HG03439 (cell line): ENCODE measurements at regions not wholly inside any gene's neighbourhood (a gene's known extent, or its start where the extent isn't known, plus 50 kb on each side); places are given as distances from the start of the nearest gene placed in this dataset.

ENCODE experiments used
- ATAC-seq: cut with Tn5 transposase; IDR thresholded peaks from one replicate; pipeline ENCODE4 v1.9.1; 2021; ENCODE audit warnings: mild to moderate bottlenecking, moderate library complexity; ENCODE audit not compliant: unreplicated experiment

GRCh38 chr2:20132990-20133535 lies 81.6 kb upstream of the LAPTM4A start:
- ATAC-seq = no peak

GRCh38 chr2:20130821-20131645 lies 79.6 kb upstream of the LAPTM4A start:
- no peak for ATAC-seq

DNA sequence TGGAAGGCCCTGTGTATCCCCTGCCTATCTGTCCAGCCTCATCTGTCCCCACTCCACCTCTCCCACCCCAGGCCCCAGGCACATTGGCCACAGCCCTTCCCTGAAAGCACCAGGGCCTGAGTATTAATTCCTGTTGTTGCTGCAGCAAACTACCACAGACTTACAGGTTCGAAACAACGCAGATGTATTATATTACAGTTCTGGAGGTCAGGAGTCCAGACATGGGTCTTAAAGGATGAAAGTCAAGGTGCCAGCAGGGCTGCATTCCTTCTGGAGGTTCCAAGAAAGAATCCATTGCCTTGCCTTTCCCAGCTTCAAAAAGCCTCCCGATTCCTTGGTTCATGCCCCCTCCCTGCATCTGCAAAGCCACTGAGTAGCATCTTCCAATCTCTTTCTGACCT lies 78.7 kb upstream of the LAPTM4A start:
- ATAC-seq = no peak

GRCh38 chr2:20129331-20130159 lies 78.1 kb upstream of the LAPTM4A start:
- no peak for ATAC-seq

GRCh38 chr2:20128506-20129330 lies 77.3 kb upstream of the LAPTM4A start:
- ATAC-seq = no peak

DNA sequence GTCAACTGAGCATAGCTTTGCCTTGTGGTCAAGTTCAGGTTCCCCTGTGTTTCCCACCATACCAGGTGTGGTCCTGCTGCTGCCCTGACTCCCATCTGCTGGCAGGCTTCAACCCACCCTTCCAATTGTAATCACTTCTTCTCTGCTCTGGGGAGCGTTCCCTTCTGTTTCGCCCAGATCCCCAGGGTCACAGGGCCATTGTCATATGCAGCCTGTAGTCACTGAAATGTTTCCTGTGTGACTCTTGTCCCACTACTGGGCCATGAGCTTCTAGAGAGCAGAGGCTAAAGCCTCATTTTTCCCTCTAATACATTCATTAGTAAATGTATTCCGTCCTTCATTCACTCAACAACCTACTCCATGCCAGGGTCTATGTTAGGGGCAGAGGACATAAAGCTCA lies 75.0 kb upstream of the LAPTM4A start:
- ATAC-seq = no peak

- no peak for ATAC-seq
Observed at GRCh38 chr2:20126040-20126439, 74.6 kb upstream of the LAPTM4A start.

DNA sequence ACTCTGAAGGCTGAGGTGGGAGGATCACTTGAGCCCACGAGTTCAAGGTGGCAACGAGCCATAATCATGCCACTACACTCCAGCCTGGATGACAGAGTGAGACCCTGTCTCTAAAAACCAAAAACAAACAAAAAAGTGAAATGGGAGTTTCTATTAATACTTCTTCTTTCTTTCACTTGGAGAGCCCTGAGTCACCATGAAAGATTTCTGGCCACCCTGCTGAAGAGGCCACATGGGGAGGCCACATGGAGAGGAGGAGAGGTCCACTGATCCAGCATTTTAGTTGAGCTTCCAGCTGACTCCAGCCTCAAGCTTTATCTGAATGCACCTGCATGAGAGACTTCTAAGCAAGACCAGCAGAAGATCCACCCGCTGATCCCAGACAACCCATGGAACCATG lies 74.2 kb upstream of the LAPTM4A start:
- ATAC-seq = no peak

DNA sequence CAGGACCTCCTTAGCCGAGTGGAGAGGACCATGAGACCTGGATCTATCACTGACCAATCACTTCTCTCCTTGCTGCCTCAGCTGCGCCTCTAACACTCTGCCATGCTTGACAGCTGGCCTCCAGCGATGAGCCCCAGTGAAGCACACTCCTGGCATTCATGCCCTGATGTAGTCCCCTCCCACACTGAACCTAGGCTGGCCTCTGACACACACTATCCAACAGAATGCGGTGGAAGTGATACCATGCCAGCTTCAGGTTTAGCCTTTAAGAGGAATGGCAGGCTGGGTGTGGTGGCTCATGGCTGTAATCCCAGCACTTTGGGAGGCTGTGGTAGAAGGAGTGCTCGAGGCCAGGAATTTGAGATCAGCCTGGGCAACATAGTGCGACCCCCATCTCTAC lies 73.7 kb upstream of the LAPTM4A start:
- ATAC-seq = no peak

DNA sequence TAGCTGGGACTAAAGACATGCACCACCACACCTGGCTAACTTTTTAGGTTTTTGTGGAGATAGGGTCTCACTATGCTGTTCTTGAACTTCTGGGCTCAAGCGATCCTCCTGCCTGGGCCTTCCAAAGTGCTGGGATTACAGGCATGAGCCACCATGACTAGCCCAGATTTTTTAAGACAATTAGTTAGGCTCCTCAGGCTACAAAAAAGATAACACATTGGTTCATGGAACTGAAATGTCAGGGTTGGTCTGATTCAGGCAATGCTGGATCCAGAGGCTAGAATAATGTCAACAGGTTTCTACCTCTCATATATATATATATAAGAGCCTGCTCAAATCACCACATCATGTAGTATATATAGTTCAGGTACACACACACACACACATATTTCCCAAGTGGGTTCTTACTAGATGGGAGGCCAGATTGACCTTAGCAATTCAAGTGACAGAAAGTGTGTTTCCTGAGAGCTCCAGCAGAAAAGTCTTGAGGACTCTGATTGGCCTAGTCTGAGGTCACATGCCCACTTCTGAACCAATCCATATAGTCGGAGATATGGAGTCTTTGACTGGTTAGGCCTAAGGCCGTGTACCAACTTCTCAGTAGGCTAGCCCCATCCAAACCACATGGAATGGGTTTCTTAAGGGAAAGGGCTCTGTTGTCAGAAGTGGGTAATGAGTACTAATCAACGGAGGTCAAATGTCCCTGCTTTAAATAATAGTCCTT lies 72.6 kb upstream of the LAPTM4A start:
- no peak for ATAC-seq

GRCh38 chr2:20122864-20123263 lies 71.4 kb upstream of the LAPTM4A start:
- ATAC-seq = no peak

- no peak for ATAC-seq
Observed at GRCh38 chr2:20120569-20121416, 69.4 kb upstream of the LAPTM4A start.

GRCh38 chr2:20118051-20118450 lies 66.6 kb upstream of the LAPTM4A start:
- ATAC-seq = no peak

- ATAC-seq = no peak
Observed at GRCh38 chr2:20115902-20116301, 64.5 kb upstream of the LAPTM4A start.

- ATAC-seq = no peak
Observed at GRCh38 chr2:20115374-20115773, 63.9 kb upstream of the LAPTM4A start.

DNA sequence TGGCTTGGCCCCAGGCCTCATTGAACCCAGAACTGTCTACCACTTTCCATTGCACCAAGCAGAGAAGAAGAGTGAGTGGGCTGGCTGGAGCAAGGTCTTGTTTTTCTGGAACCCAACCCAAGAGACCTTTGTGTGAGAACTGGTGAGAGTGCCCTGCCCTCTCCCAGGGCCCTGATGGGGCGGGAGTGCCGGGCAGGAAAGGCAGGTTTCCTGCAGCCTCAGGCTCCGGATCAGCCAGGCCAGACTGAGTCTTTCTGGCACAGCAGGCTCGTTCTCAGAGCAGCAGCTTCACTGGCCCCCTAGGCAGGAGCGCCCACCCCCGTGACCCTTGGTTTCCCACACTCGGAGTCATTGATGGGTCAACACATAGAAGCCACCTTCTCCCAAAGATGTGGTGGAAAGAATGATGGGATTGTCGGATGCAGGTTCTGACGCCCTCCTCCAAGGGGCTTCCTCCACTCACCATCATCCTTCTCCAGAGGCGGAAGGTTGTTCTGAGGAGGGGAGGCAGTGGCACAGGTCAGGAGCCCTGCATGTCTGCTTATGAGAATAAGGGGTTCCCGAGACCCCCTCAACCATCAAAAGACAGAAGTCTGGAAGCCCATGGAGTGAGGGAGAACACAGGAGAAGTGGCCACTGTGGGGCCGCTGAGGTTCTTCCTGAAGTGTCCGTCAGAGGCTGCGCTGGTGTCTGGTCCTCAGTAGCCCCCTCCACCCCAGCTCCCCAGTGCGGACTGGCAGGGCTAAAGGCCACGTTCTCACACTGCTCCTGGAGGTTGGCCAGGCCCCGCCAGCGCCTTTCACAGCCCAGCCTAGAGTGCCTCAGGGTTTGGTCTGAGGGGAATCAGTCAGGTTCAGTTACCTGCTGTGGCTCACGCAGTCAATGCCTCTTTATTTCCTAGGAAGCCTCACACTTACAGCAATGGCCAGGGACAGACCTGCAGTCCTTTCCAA lies 62.8 kb upstream of the LAPTM4A start:
- ATAC-seq = no peak

- no peak for ATAC-seq
Observed at GRCh38 chr2:20113004-20113796, 61.8 kb upstream of the LAPTM4A start.
